ENCODE measurements at regions not wholly inside any gene's neighbourhood (a gene's known extent, or its start where the extent isn't known, plus 50 kb on each side); places are given as distances from the start of the nearest gene placed in this dataset.

DNA sequence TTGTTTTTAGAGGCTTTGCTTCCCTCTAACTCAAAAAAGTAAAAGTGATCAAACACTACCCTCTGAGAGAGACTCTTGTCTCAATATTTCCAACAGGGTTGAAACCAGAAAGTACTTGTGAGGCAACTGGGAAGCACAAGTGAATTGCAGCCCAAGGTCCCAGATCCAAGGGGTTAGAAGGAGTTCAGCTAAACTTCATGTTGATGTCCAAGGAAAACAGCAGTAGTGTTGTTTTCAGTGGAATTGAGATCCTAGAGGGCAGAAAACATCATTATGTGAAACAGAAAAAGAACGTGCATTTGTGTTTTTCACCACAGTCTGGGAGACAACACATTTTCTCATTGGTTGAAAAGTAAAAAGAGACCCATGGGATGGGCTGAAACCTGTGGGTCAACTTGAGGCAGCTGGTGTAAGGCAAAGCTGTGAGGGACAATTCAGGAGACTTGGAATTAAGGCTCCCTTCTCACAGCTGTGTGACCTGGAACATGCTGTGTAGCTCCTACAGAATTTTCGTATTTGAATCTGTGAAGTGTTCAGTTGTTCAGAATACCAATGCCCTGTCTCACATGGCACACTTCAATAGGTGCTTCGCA lies 508.3 kb downstream of the BMP2 start:
- TF ChIP-seq, protein P1, sequence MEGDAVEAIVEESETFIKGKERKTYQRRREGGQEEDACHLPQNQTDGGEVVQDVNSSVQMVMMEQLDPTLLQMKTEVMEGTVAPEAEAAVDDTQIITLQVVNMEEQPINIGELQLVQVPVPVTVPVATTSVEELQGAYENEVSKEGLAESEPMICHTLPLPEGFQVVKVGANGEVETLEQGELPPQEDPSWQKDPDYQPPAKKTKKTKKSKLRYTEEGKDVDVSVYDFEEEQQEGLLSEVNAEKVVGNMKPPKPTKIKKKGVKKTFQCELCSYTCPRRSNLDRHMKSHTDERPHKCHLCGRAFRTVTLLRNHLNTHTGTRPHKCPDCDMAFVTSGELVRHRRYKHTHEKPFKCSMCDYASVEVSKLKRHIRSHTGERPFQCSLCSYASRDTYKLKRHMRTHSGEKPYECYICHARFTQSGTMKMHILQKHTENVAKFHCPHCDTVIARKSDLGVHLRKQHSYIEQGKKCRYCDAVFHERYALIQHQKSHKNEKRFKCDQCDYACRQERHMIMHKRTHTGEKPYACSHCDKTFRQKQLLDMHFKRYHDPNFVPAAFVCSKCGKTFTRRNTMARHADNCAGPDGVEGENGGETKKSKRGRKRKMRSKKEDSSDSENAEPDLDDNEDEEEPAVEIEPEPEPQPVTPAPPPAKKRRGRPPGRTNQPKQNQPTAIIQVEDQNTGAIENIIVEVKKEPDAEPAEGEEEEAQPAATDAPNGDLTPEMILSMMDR (IDR thresholded peaks at IDR 0.05), result no peak
- TF ChIP-seq PBX3 (IDR thresholded peaks at IDR 0.05), result no peak
- TF ChIP-seq POLR2A (IDR thresholded peaks at IDR 0.05; ENCODE audit: low read length), result no peak
- TF ChIP-seq, protein P2, sequence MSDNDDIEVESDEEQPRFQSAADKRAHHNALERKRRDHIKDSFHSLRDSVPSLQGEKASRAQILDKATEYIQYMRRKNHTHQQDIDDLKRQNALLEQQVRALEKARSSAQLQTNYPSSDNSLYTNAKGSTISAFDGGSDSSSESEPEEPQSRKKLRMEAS (IDR thresholded peaks at IDR 0.05), result no peak
- TF ChIP-seq RAD21 (conservative IDR thresholded peaks at IDR 0.05 in 1 of 2, IDR thresholded peaks at IDR 0.05 in 1 of 2), result no peak
- no peak for TF ChIP-seq JUN (IDR thresholded peaks at IDR 0.05)
- TF ChIP-seq BHLHE40 (IDR thresholded peaks at IDR 0.05; ENCODE audit: low read depth, low read length), result no peak
- TF ChIP-seq MAZ (IDR thresholded peaks at IDR 0.05; ENCODE audit: borderline replicate concordance, low read depth, low read length), result no peak
- no peak for TF ChIP-seq HMGXB4 (CRISPR knock-in tag; IDR thresholded peaks at IDR 0.05; ENCODE audit: borderline replicate concordance)
- no peak for TF ChIP-seq CEBPB (IDR thresholded peaks at IDR 0.05)
- no peak for TF ChIP-seq PHF8 (IDR thresholded peaks at IDR 0.05; ENCODE audit: borderline replicate concordance, low read depth)
- no peak for TF ChIP-seq CBX8 (IDR thresholded peaks at IDR 0.05)

All from A549 (cell line).